H9 (cell line): ENCODE measurements at regions not wholly inside any gene's neighbourhood (a gene's known extent, or its start where the extent isn't known, plus 50 kb on each side); places are given as distances from the start of the nearest gene placed in this dataset.
A peak's percentile ranks its signal among the peaks of the same experiment; 100 is the strongest.
"Not testable (repeated sequence)": the region's sequence is repeated elsewhere in the genome, so short reads cannot be mapped to it uniquely, and the experiment has no call there.

Experiments
- DNase-seq: peaks from one replicate; pipeline ENCODE4 v3.0.0-alpha.2; 2017
- H2AFZ ChIP-seq: one replicate; pipeline ENCODE4 v1.6.1; 2013; ENCODE audit warnings: mild to moderate bottlenecking, low read length, control low read depth, moderate library complexity
- H2AK5ac ChIP-seq: 2 replicates; pipeline ENCODE4 v1.6.1; 2013; ENCODE audit warnings: low read length, control low read depth, mixed read lengths; ENCODE audit not compliant: insufficient read length
- H2BK120ac ChIP-seq: one replicate; pipeline ENCODE4 v1.6.1; 2013; ENCODE audit warnings: low read depth, mild to moderate bottlenecking, low read length, control low read depth, inconsistent platforms; ENCODE audit not compliant: poor library complexity, severe bottlenecking
- H2BK12ac ChIP-seq: 2 replicates; pipeline ENCODE4 v1.6.1; 2013; ENCODE audit warnings: low read length, control low read depth, mixed read lengths, low read depth; ENCODE audit not compliant: insufficient read length
- H2BK15ac ChIP-seq: 2 replicates; pipeline ENCODE4 v1.6.1; 2013; ENCODE audit warnings: low read depth, low read length, control low read depth
- H2BK20ac ChIP-seq: one replicate; pipeline ENCODE4 v1.6.1; 2013; ENCODE audit warnings: low read depth, mild to moderate bottlenecking, low read length, control low read depth, inconsistent platforms; ENCODE audit not compliant: poor library complexity, severe bottlenecking
- H2BK5ac ChIP-seq: 2 replicates; pipeline ENCODE4 v1.6.1; 2013; ENCODE audit warnings: low read length, control low read depth, mixed read lengths; ENCODE audit not compliant: insufficient read length
- H3K14ac ChIP-seq: 2 replicates; pipeline ENCODE4 v1.6.1; 2013; ENCODE audit warnings: low read length, control low read depth; ENCODE audit not compliant: insufficient read depth
- H3K18ac ChIP-seq: 2 replicates; pipeline ENCODE4 v1.6.1; 2013; ENCODE audit warnings: low read depth, mild to moderate bottlenecking, mixed read lengths, low read length, control low read depth; ENCODE audit not compliant: insufficient read length
- H3K23ac ChIP-seq: 2 replicates; pipeline ENCODE4 v1.6.1; 2013; ENCODE audit warnings: low read length, control low read depth, mixed read lengths, low read depth; ENCODE audit not compliant: insufficient read length
- H3K23me2 ChIP-seq: 2 replicates; pipeline ENCODE4 v1.6.1; 2013; ENCODE audit warnings: low read depth, mild to moderate bottlenecking, mixed read lengths, low read length, control low read depth; ENCODE audit not compliant: insufficient read length, poor library complexity, severe bottlenecking
- H3K27ac ChIP-seq: 2 replicates; pipeline ENCODE4 v1.5.1; 2013; ENCODE audit warnings: low read length, control low read depth, mixed read lengths, low read depth; ENCODE audit not compliant: insufficient read length
- H3K27me3 ChIP-seq: 2 replicates; pipeline ENCODE4 v1.6.1; 2013; ENCODE audit warnings: low read length, control low read depth, inconsistent platforms; ENCODE audit not compliant: insufficient read depth
- H3K4ac ChIP-seq: 2 replicates; pipeline ENCODE4 v1.6.1; 2013; ENCODE audit warnings: low read depth, mild to moderate bottlenecking, control low read depth, inconsistent platforms, low read length, moderate library complexity
- H3K4me1 ChIP-seq: 2 replicates; pipeline ENCODE4 v1.6.1; 2013; ENCODE audit warnings: low read length, control low read depth, inconsistent platforms; ENCODE audit not compliant: insufficient read depth
- H3K4me2 ChIP-seq: 2 replicates; pipeline ENCODE4 v1.6.1; 2013; ENCODE audit warnings: low read length, control low read depth, mixed read lengths; ENCODE audit not compliant: insufficient read length, insufficient read depth
- H3K56ac ChIP-seq: 2 replicates; pipeline ENCODE4 v1.6.1; 2013; ENCODE audit warnings: low read depth, mild to moderate bottlenecking, mixed read lengths, low read length, control low read depth; ENCODE audit not compliant: insufficient read length
- H3K79me1 ChIP-seq: 2 replicates; pipeline ENCODE4 v1.6.1; 2013; ENCODE audit warnings: low read depth, mild to moderate bottlenecking, moderate library complexity, low read length, control low read depth, inconsistent platforms; ENCODE audit not compliant: insufficient read depth, poor library complexity, severe bottlenecking
- H3K79me2 ChIP-seq: 2 replicates; pipeline ENCODE4 v1.6.1; 2013; ENCODE audit warnings: low read length, control low read depth, inconsistent platforms; ENCODE audit not compliant: insufficient read depth
- H3K9ac ChIP-seq: 2 replicates; pipeline ENCODE4 v1.6.1; 2013; ENCODE audit warnings: low read length, control low read depth, mixed read lengths; ENCODE audit not compliant: insufficient read length; ENCODE audit errors: extremely low read depth
- H3K9me3 ChIP-seq: one replicate; pipeline ENCODE4 v1.6.1; 2013; ENCODE audit warnings: low read depth, low read length, inconsistent platforms; ENCODE audit not compliant: control insufficient read depth
- H3T11ph ChIP-seq: one replicate; pipeline ENCODE4 v1.6.1; 2013; ENCODE audit warnings: mild to moderate bottlenecking, low read length, control low read depth, inconsistent platforms
- H4K20me1 ChIP-seq: one replicate; pipeline ENCODE4 v1.6.1; 2013; ENCODE audit not compliant: control insufficient read depth, insufficient read length, insufficient read depth
- H4K5ac ChIP-seq: 2 replicates; pipeline ENCODE4 v1.6.1; 2013; ENCODE audit warnings: low read depth, mild to moderate bottlenecking, mixed read lengths, low read length, control low read depth; ENCODE audit not compliant: insufficient read length
- H4K8ac ChIP-seq: replicated peaks from 2 replicates; pipeline ENCODE4 v1.6.1; 2013; ENCODE audit warnings: low read length, control low read depth, mixed read lengths, low read depth; ENCODE audit not compliant: insufficient read length
- H4K91ac ChIP-seq: 2 replicates; pipeline ENCODE4 v1.6.1; 2013; ENCODE audit warnings: low read depth, mild to moderate bottlenecking, moderate library complexity, mixed read lengths, low read length, control low read depth; ENCODE audit not compliant: insufficient read length
- H3K27ac Mint-ChIP-seq, 3 experiments: 2 replicates in 2 of 3; 3 replicates in 1 of 3; pipeline ENCODE4 v1.8.0; 2020 to 2021; ENCODE audit warnings: mixed read lengths in 3 of 3, mild to moderate bottlenecking in 1 of 3, moderate library complexity in 1 of 3
- H3K27me3 Mint-ChIP-seq: 2 replicates; pipeline ENCODE4 v1.8.0; 2021; ENCODE audit warnings: low read depth, mild to moderate bottlenecking, moderate library complexity, mixed read lengths
- H3K36me3 Mint-ChIP-seq, 3 experiments: 2 replicates in 2 of 3; 3 replicates in 1 of 3; pipeline ENCODE4 v1.8.0; 2020 to 2021; ENCODE audit warnings: low read depth in 3 of 3, mixed read lengths in 3 of 3; ENCODE audit not compliant: insufficient read depth in 1 of 3
- H3K4me1 Mint-ChIP-seq, 2 experiments: 2 replicates each; pipeline ENCODE4 v1.8.0; 2020; ENCODE audit warnings: mixed read lengths in 2 of 2
- H3K4me3 Mint-ChIP-seq, 2 experiments: 2 replicates in 1 of 2; 3 replicates in 1 of 2; pipeline ENCODE4 v1.8.0; 2020 to 2021; ENCODE audit warnings: mild to moderate bottlenecking in 2 of 2, mixed read lengths in 2 of 2, moderate library complexity in 1 of 2
- H3K9me3 Mint-ChIP-seq, 2 experiments: 2 replicates in 1 of 2; 3 replicates in 1 of 2; pipeline ENCODE4 v1.8.0; 2020; ENCODE audit warnings: mild to moderate bottlenecking in 2 of 2, mixed read lengths in 2 of 2, moderate library complexity in 1 of 2
- WGBS: extraction: QIAGEN DNeasy Blood & Tissue Kit; methylation state at CpG from one replicate; pipeline ENCODE4 v1.1.7; 2013; ENCODE audit warnings: missing lambda C conversion rate, low lambda C conversion rate, mixed read lengths; ENCODE audit not compliant: insufficient read length; ENCODE audit errors: extremely low coverage; 5-methylcytosine and 5-hydroxymethylcytosine counted together

DNA sequence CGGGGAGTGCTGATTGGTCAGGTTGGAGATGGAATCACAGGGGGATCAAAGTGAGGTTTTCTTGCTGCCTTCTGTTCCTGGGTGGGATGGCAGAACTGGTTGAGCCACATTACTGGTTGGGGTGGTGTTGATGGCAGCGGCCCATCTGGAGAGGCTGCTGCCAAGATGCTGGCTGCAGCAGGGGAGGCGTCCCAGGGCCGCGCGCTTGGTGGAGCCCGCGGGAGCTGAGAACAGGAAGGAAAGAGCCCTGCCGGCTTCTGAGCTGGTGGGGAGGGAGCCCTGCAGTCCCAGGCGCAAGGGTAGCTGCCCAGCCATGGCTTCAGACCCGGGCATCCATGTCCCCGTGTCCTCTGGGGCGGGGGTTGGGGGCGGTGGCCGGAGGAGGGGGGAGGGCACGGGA lies 609.3 kb downstream of the SPATA31A6 start:
- not testable (repeated sequence) for H2BK5ac ChIP-seq, H3K9ac ChIP-seq, H3K4ac ChIP-seq, H3K27ac Mint-ChIP-seq, H4K20me1 ChIP-seq, H3K23me2 ChIP-seq, H3K14ac ChIP-seq, H4K5ac ChIP-seq, H3K9me3 ChIP-seq, H2BK12ac ChIP-seq, H3K4me1 Mint-ChIP-seq, H3K4me1 ChIP-seq, H2BK120ac ChIP-seq, H3T11ph ChIP-seq, H3K79me2 ChIP-seq, H3K56ac ChIP-seq, H4K8ac ChIP-seq, H2BK15ac ChIP-seq, H3K27me3 ChIP-seq, H4K91ac ChIP-seq, H3K36me3 Mint-ChIP-seq, H2BK20ac ChIP-seq, H2AFZ ChIP-seq, H3K79me1 ChIP-seq, H3K23ac ChIP-seq, H3K18ac ChIP-seq, H3K4me2 ChIP-seq, H3K27ac ChIP-seq, H3K4me3 Mint-ChIP-seq, H2AK5ac ChIP-seq
- Mint-ChIP-seq H3K27me3 (peaks cover 69% of the 10 kb centered on the region), H3K9me3 (peaks cover 19 to 28% of the 10 kb centered on the region in 2 experiments)
- DNase-seq: peak; percentile 65
- no CpG with 5 or more reads among the region's 16 CpGs for WGBS
